H9 (cell line): ENCODE measurements at regions not wholly inside any gene's neighbourhood (a gene's known extent, or its start where the extent isn't known, plus 50 kb on each side); places are given as distances from the start of the nearest gene placed in this dataset.
A peak's percentile ranks its signal among the peaks of the same experiment; 100 is the strongest.

Experiments
- DNase-seq: peaks from one replicate; pipeline ENCODE4 v3.0.0-alpha.2; 2017
- H2AFZ ChIP-seq: one replicate; pipeline ENCODE4 v1.6.1; 2013; ENCODE audit warnings: mild to moderate bottlenecking, low read length, control low read depth, moderate library complexity
- H2AK5ac ChIP-seq: 2 replicates; pipeline ENCODE4 v1.6.1; 2013; ENCODE audit warnings: low read length, control low read depth, mixed read lengths; ENCODE audit not compliant: insufficient read length
- H2BK120ac ChIP-seq: one replicate; pipeline ENCODE4 v1.6.1; 2013; ENCODE audit warnings: low read depth, mild to moderate bottlenecking, low read length, control low read depth, inconsistent platforms; ENCODE audit not compliant: poor library complexity, severe bottlenecking
- H2BK12ac ChIP-seq: 2 replicates; pipeline ENCODE4 v1.6.1; 2013; ENCODE audit warnings: low read length, control low read depth, mixed read lengths, low read depth; ENCODE audit not compliant: insufficient read length
- H2BK15ac ChIP-seq: 2 replicates; pipeline ENCODE4 v1.6.1; 2013; ENCODE audit warnings: low read depth, low read length, control low read depth
- H2BK20ac ChIP-seq: one replicate; pipeline ENCODE4 v1.6.1; 2013; ENCODE audit warnings: low read depth, mild to moderate bottlenecking, low read length, control low read depth, inconsistent platforms; ENCODE audit not compliant: poor library complexity, severe bottlenecking
- H2BK5ac ChIP-seq: 2 replicates; pipeline ENCODE4 v1.6.1; 2013; ENCODE audit warnings: low read length, control low read depth, mixed read lengths; ENCODE audit not compliant: insufficient read length
- H3K14ac ChIP-seq: 2 replicates; pipeline ENCODE4 v1.6.1; 2013; ENCODE audit warnings: low read length, control low read depth; ENCODE audit not compliant: insufficient read depth
- H3K18ac ChIP-seq: 2 replicates; pipeline ENCODE4 v1.6.1; 2013; ENCODE audit warnings: low read depth, mild to moderate bottlenecking, mixed read lengths, low read length, control low read depth; ENCODE audit not compliant: insufficient read length
- H3K23ac ChIP-seq: 2 replicates; pipeline ENCODE4 v1.6.1; 2013; ENCODE audit warnings: low read length, control low read depth, mixed read lengths, low read depth; ENCODE audit not compliant: insufficient read length
- H3K23me2 ChIP-seq: 2 replicates; pipeline ENCODE4 v1.6.1; 2013; ENCODE audit warnings: low read depth, mild to moderate bottlenecking, mixed read lengths, low read length, control low read depth; ENCODE audit not compliant: insufficient read length, poor library complexity, severe bottlenecking
- H3K27ac ChIP-seq: 2 replicates; pipeline ENCODE4 v1.5.1; 2013; ENCODE audit warnings: low read length, control low read depth, mixed read lengths, low read depth; ENCODE audit not compliant: insufficient read length
- H3K27me3 ChIP-seq: 2 replicates; pipeline ENCODE4 v1.6.1; 2013; ENCODE audit warnings: low read length, control low read depth, inconsistent platforms; ENCODE audit not compliant: insufficient read depth
- H3K4ac ChIP-seq: 2 replicates; pipeline ENCODE4 v1.6.1; 2013; ENCODE audit warnings: low read depth, mild to moderate bottlenecking, control low read depth, inconsistent platforms, low read length, moderate library complexity
- H3K4me1 ChIP-seq: 2 replicates; pipeline ENCODE4 v1.6.1; 2013; ENCODE audit warnings: low read length, control low read depth, inconsistent platforms; ENCODE audit not compliant: insufficient read depth
- H3K4me2 ChIP-seq: 2 replicates; pipeline ENCODE4 v1.6.1; 2013; ENCODE audit warnings: low read length, control low read depth, mixed read lengths; ENCODE audit not compliant: insufficient read length, insufficient read depth
- H3K56ac ChIP-seq: 2 replicates; pipeline ENCODE4 v1.6.1; 2013; ENCODE audit warnings: low read depth, mild to moderate bottlenecking, mixed read lengths, low read length, control low read depth; ENCODE audit not compliant: insufficient read length
- H3K79me1 ChIP-seq: 2 replicates; pipeline ENCODE4 v1.6.1; 2013; ENCODE audit warnings: low read depth, mild to moderate bottlenecking, moderate library complexity, low read length, control low read depth, inconsistent platforms; ENCODE audit not compliant: insufficient read depth, poor library complexity, severe bottlenecking
- H3K79me2 ChIP-seq: 2 replicates; pipeline ENCODE4 v1.6.1; 2013; ENCODE audit warnings: low read length, control low read depth, inconsistent platforms; ENCODE audit not compliant: insufficient read depth
- H3K9ac ChIP-seq: 2 replicates; pipeline ENCODE4 v1.6.1; 2013; ENCODE audit warnings: low read length, control low read depth, mixed read lengths; ENCODE audit not compliant: insufficient read length; ENCODE audit errors: extremely low read depth
- H3K9me3 ChIP-seq: one replicate; pipeline ENCODE4 v1.6.1; 2013; ENCODE audit warnings: low read depth, low read length, inconsistent platforms; ENCODE audit not compliant: control insufficient read depth
- H3T11ph ChIP-seq: one replicate; pipeline ENCODE4 v1.6.1; 2013; ENCODE audit warnings: mild to moderate bottlenecking, low read length, control low read depth, inconsistent platforms
- H4K20me1 ChIP-seq: one replicate; pipeline ENCODE4 v1.6.1; 2013; ENCODE audit not compliant: control insufficient read depth, insufficient read length, insufficient read depth
- H4K5ac ChIP-seq: 2 replicates; pipeline ENCODE4 v1.6.1; 2013; ENCODE audit warnings: low read depth, mild to moderate bottlenecking, mixed read lengths, low read length, control low read depth; ENCODE audit not compliant: insufficient read length
- H4K8ac ChIP-seq: replicated peaks from 2 replicates; pipeline ENCODE4 v1.6.1; 2013; ENCODE audit warnings: low read length, control low read depth, mixed read lengths, low read depth; ENCODE audit not compliant: insufficient read length
- H4K91ac ChIP-seq: 2 replicates; pipeline ENCODE4 v1.6.1; 2013; ENCODE audit warnings: low read depth, mild to moderate bottlenecking, moderate library complexity, mixed read lengths, low read length, control low read depth; ENCODE audit not compliant: insufficient read length
- H3K27ac Mint-ChIP-seq, 3 experiments: 2 replicates in 2 of 3; 3 replicates in 1 of 3; pipeline ENCODE4 v1.8.0; 2020 to 2021; ENCODE audit warnings: mixed read lengths in 3 of 3, mild to moderate bottlenecking in 1 of 3, moderate library complexity in 1 of 3
- H3K27me3 Mint-ChIP-seq: 2 replicates; pipeline ENCODE4 v1.8.0; 2021; ENCODE audit warnings: low read depth, mild to moderate bottlenecking, moderate library complexity, mixed read lengths
- H3K36me3 Mint-ChIP-seq, 3 experiments: 2 replicates in 2 of 3; 3 replicates in 1 of 3; pipeline ENCODE4 v1.8.0; 2020 to 2021; ENCODE audit warnings: low read depth in 3 of 3, mixed read lengths in 3 of 3; ENCODE audit not compliant: insufficient read depth in 1 of 3
- H3K4me1 Mint-ChIP-seq, 2 experiments: 2 replicates each; pipeline ENCODE4 v1.8.0; 2020; ENCODE audit warnings: mixed read lengths in 2 of 2
- H3K4me3 Mint-ChIP-seq, 2 experiments: 2 replicates in 1 of 2; 3 replicates in 1 of 2; pipeline ENCODE4 v1.8.0; 2020 to 2021; ENCODE audit warnings: mild to moderate bottlenecking in 2 of 2, mixed read lengths in 2 of 2, moderate library complexity in 1 of 2
- H3K9me3 Mint-ChIP-seq, 2 experiments: 2 replicates in 1 of 2; 3 replicates in 1 of 2; pipeline ENCODE4 v1.8.0; 2020; ENCODE audit warnings: mild to moderate bottlenecking in 2 of 2, mixed read lengths in 2 of 2, moderate library complexity in 1 of 2
- CTCF ChIP-seq: fragments of 200-600 bp; sonication (generic); conservative IDR thresholded peaks from 3 replicates; pipeline ENCODE4 v1.8.0; 2021; ENCODE audit warnings: antibody characterized with exemption, mild to moderate bottlenecking
- whole genome bisulfite sequencing: extraction: QIAGEN DNeasy Blood & Tissue Kit; methylation state at CpG from one replicate; pipeline ENCODE4 v1.1.7; 2013; ENCODE audit warnings: missing lambda C conversion rate, low lambda C conversion rate, mixed read lengths; ENCODE audit not compliant: insufficient read length; ENCODE audit errors: extremely low coverage; 5-methylcytosine and 5-hydroxymethylcytosine counted together

- no peaks in the 10 kb centered on the region for H4K20me1 ChIP-seq
- H2AK5ac ChIP-seq: no peak overlapping the region
- H3K4ac ChIP-seq: no peak overlapping the region
- no peak overlapping the region for H2AFZ ChIP-seq
- DNase-seq: peak; percentile 47
- no peak overlapping the region for H3K14ac ChIP-seq
- H3K23me2 ChIP-seq: no peaks in the 10 kb centered on the region
- H3K23ac ChIP-seq: no peak overlapping the region
- no peak overlapping the region for H3T11ph ChIP-seq
- H3K4me3 Mint-ChIP-seq: no peak overlapping the region
- no peaks in the 10 kb centered on the region for H3K27me3 Mint-ChIP-seq
- no peak overlapping the region for H2BK5ac ChIP-seq
- no peak overlapping the region for H2BK120ac ChIP-seq
- TF ChIP-seq CTCF: no peak
- peaks cover 3% of the 10 kb centered on the region; the same call in 1 of the 2 replicates for H3K4me1 ChIP-seq
- no peak overlapping the region for H3K18ac ChIP-seq
- no peak overlapping the region for H4K8ac ChIP-seq
- H3K27ac ChIP-seq: no peak overlapping the region
- H2BK20ac ChIP-seq: no peak overlapping the region
- H3K56ac ChIP-seq: no peak overlapping the region
- H4K5ac ChIP-seq: no peak overlapping the region
- H3K9me3 ChIP-seq: no peaks in the 10 kb centered on the region
- no peaks in the 10 kb centered on the region for H3K79me1 ChIP-seq
- no CpG with 5 or more reads among the region's 6 CpGs for WGBS
- peaks cover 0 to 10% of the 10 kb centered on the region in 2 experiments; a peak in 4 of 5 replicates for H3K9me3 Mint-ChIP-seq
- H2BK15ac ChIP-seq: no peak overlapping the region
- no peaks in the 10 kb centered on the region for H3K79me2 ChIP-seq
- H3K4me1 Mint-ChIP-seq: peaks cover 13 to 14% of the 10 kb centered on the region in 2 experiments
- no peak overlapping the region for H2BK12ac ChIP-seq
- H3K27ac Mint-ChIP-seq: peak overlapping the region in 2 of 3 experiments; percentile 78 to 86; a peak in 2 of 7 replicates
- no peaks in the 10 kb centered on the region for H3K27me3 ChIP-seq
- no peak overlapping the region for H4K91ac ChIP-seq
- no peak overlapping the region for H3K4me2 ChIP-seq
- no peak overlapping the region for H3K9ac ChIP-seq
- peaks cover 0 to 8% (median 0%) of the 10 kb centered on the region in 3 experiments; a peak in 3 of 7 replicates for H3K36me3 Mint-ChIP-seq
Measured at GRCh38 chr7:49229246-49229645, 304.9 kb downstream of the CDC14C start.
